Tibial artery (tissue), 4 donors: ENCODE measurements at regions not wholly inside any gene's neighbourhood (a gene's known extent, or its start where the extent isn't known, plus 50 kb on each side); places are given as distances from the start of the nearest gene placed in this dataset.

Experiments
- DNase-seq, 2 donors: peaks; one replicate each; pipeline ENCODE4 v3.0.0-alpha.2; 2019
- H3K27ac ChIP-seq, 2 donors: fragments of 200-600 bp; sonication (generic) in 1 of 2; 1 replicate in 1 of 2; 2 replicates in 1 of 2; pipeline ENCODE4 v1.5.1; 2018 to 2019; ENCODE audit warnings: mild to moderate bottlenecking in 1 of 2
- H3K27me3 ChIP-seq, 2 donors: fragments of 200-600 bp; sonication (generic) in 1 of 2; one replicate each; pipeline versions ENCODE4 v1.5.1 to v1.6.0; 2016 to 2019
- H3K36me3 ChIP-seq, 3 donors: fragments of 200-600 bp; sonication (generic) in 2 of 3; one replicate each; pipeline ENCODE4 v1.5.1; 2016 to 2019; ENCODE audit warnings: mild to moderate bottlenecking in 2 of 3
- H3K4me1 ChIP-seq, 4 donors: fragments of 200-600 bp; sonication (generic) in 2 of 4; 1 replicate in 3 of 4; 2 replicates in 1 of 4; pipeline ENCODE4 v1.5.1; 2016 to 2019
- H3K4me3 ChIP-seq, 2 donors: fragments of 200-600 bp; sonication (generic) in 1 of 2; 1 replicate in 1 of 2; 2 replicates in 1 of 2; pipeline ENCODE4 v1.5.1; 2018 to 2019; ENCODE audit warnings: mild to moderate bottlenecking in 2 of 2
- H3K9me3 ChIP-seq, 3 donors: fragments of 200-600 bp; sonication (generic) in 1 of 3; one replicate each; pipeline ENCODE4 v1.5.1; 2016 to 2019
- CTCF ChIP-seq, 2 experiments: fragments of 200-600 bp in 1 of 2; fragments of 450-650 bp in 1 of 2; IDR thresholded peaks; one replicate each; pipeline ENCODE4 v1.5.1; 2017 to 2019; ENCODE audit warnings: antibody characterized with exemption in 2 of 2, mild to moderate bottlenecking in 1 of 2, moderate library complexity in 1 of 2
- intact Hi-C: fragments of 100-400 bp; cut with DNase I; formaldehyde crosslinking; loops from one replicate; pipeline ENCODE4 v1.15.0; 2023; ENCODE audit warnings: low total_unique reads

- no peaks in the 10 kb centered on the region for H3K27me3 ChIP-seq
- DNase-seq: no peak
- no peaks in the 10 kb centered on the region for H3K36me3 ChIP-seq
- intact Hi-C loops: no loop called here
- H3K9me3 ChIP-seq: no peaks in the 10 kb centered on the region
- no peaks in the 10 kb centered on the region for H3K4me1 ChIP-seq
- no peak for TF ChIP-seq CTCF (IDR thresholded peaks at IDR 0.05)
- H3K4me3 ChIP-seq: no peak overlapping the region
- no peak overlapping the region for H3K27ac ChIP-seq
Measured at GRCh38 chr3:194843556-194843955, 157.9 kb downstream of the FAM43A start.

GRCh38 chr3:194844046-194844445 lies 158.4 kb downstream of the FAM43A start:
- intact Hi-C loops: no loop called here
- no peak for TF ChIP-seq CTCF (IDR thresholded peaks at IDR 0.05)
- no peaks in the 10 kb centered on the region for H3K9me3 ChIP-seq
- H3K4me3 ChIP-seq: no peak overlapping the region
- peak in 1 of 2 donors; percentile 35 for DNase-seq
- H3K27ac ChIP-seq: no peak overlapping the region
- no peaks in the 10 kb centered on the region for H3K36me3 ChIP-seq
- H3K4me1 ChIP-seq: no peaks in the 10 kb centered on the region
- no peaks in the 10 kb centered on the region for H3K27me3 ChIP-seq

- no peak for TF ChIP-seq CTCF (IDR thresholded peaks at IDR 0.05)
- Histone ChIP-seq H3K4me1 (no peaks in the 10 kb centered on the region), H3K4me3 (no peak overlapping the region), H3K27ac (no peak overlapping the region), H3K36me3 (no peaks in the 10 kb centered on the region), H3K27me3 (no peaks in the 10 kb centered on the region), H3K9me3 (no peaks in the 10 kb centered on the region)
- intact Hi-C loops: no loop called here
- DNase-seq: peak in 1 of 2 donors; percentile 5
Measured at GRCh38 chr3:194849166-194849875, 163.6 kb downstream of the FAM43A start.

- H3K36me3 ChIP-seq: no peaks in the 10 kb centered on the region
- no peak for TF ChIP-seq CTCF (IDR thresholded peaks at IDR 0.05)
- no peaks in the 10 kb centered on the region for H3K4me1 ChIP-seq
- intact Hi-C loops: no loop called here
- H3K4me3 ChIP-seq: no peak overlapping the region
- no peak for DNase-seq
- H3K27ac ChIP-seq: no peak overlapping the region
- no peaks in the 10 kb centered on the region for H3K9me3 ChIP-seq
- H3K27me3 ChIP-seq: no peaks in the 10 kb centered on the region
Measured at GRCh38 chr3:194851254-194851653, 165.6 kb downstream of the FAM43A start.

- no peak overlapping the region for H3K4me3 ChIP-seq
- no peaks in the 10 kb centered on the region for H3K27me3 ChIP-seq
- DNase-seq: no peak
- intact Hi-C loops: no loop called here
- H3K27ac ChIP-seq: no peak overlapping the region
- no peaks in the 10 kb centered on the region for H3K36me3 ChIP-seq
- no peak for TF ChIP-seq CTCF (IDR thresholded peaks at IDR 0.05)
- H3K4me1 ChIP-seq: no peaks in the 10 kb centered on the region
- H3K9me3 ChIP-seq: no peaks in the 10 kb centered on the region
Measured at GRCh38 chr3:194851941-194852340, 166.3 kb downstream of the FAM43A start.

- H3K4me3 ChIP-seq: no peak overlapping the region
- no peaks in the 10 kb centered on the region for H3K9me3 ChIP-seq
- intact Hi-C loops: no loop called here
- H3K27me3 ChIP-seq: no peaks in the 10 kb centered on the region
- no peak for DNase-seq
- no peaks in the 10 kb centered on the region for H3K4me1 ChIP-seq
- TF ChIP-seq CTCF (IDR thresholded peaks at IDR 0.05): no peak
- H3K27ac ChIP-seq: no peak overlapping the region
- H3K36me3 ChIP-seq: no peaks in the 10 kb centered on the region
Measured at GRCh38 chr3:194852345-194852744, 166.7 kb downstream of the FAM43A start.
